SU-DHL-6 (cell line): ENCODE measurements at regions not wholly inside any gene's neighbourhood (a gene's known extent, or its start where the extent isn't known, plus 50 kb on each side); places are given as distances from the start of the nearest gene placed in this dataset.

Experiments
- H2AFZ ChIP-seq: fragments of 200-600 bp; sonication (generic); 2 replicates; pipeline ENCODE4 v1.6.1; 2014; ENCODE audit warnings: low read depth, mild to moderate bottlenecking, moderate library complexity, mixed read lengths, antibody characterized with exemption, low read length; ENCODE audit not compliant: severe bottlenecking
- H3F3A ChIP-seq: fragments of 200-600 bp; shearing (Covaris generic); 2 replicates; pipeline ENCODE4 v1.6.0; 2016; ENCODE audit warnings: antibody characterized with exemption, mild to moderate bottlenecking; ENCODE audit not compliant: insufficient read depth
- H3K27ac ChIP-seq: fragments of 200-600 bp; sonication (generic); 2 replicates; pipeline ENCODE4 v1.5.1; 2016; ENCODE audit warnings: low read depth, mild to moderate bottlenecking, low read length, moderate library complexity, mixed read lengths
- H3K27me3 ChIP-seq: fragments of 200-600 bp; sonication (generic), shearing (Covaris generic); 2 replicates; pipeline ENCODE4 v1.6.0; 2014; ENCODE audit warnings: mild to moderate bottlenecking, low read length
- H3K36me3 ChIP-seq: fragments of 200-600 bp; sonication (generic); 2 replicates; pipeline ENCODE4 v1.6.1; 2014; ENCODE audit warnings: mild to moderate bottlenecking, low read length, mixed read lengths
- H3K4me2 ChIP-seq: fragments of 300-600, 200-600 bp; shearing (Covaris generic), sonication (generic); 2 replicates; pipeline ENCODE4 v1.6.0; 2014; ENCODE audit warnings: low read length, low read depth, mild to moderate bottlenecking; ENCODE audit not compliant: poor library complexity, severe bottlenecking
- H3K4me3 ChIP-seq: fragments of 200-600 bp; sonication (generic); 2 replicates; pipeline ENCODE4 v1.5.1; 2014; ENCODE audit warnings: antibody characterized with exemption, low read length, mild to moderate bottlenecking, mixed read lengths; ENCODE audit not compliant: insufficient read depth, poor library complexity, severe bottlenecking
- H3K79me2 ChIP-seq: fragments of 200-600 bp; sonication (generic); 2 replicates; pipeline ENCODE4 v1.6.1; 2014; ENCODE audit warnings: mild to moderate bottlenecking, low read length, moderate library complexity; ENCODE audit not compliant: insufficient read depth
- H3K9ac ChIP-seq: fragments of 200-600 bp; sonication (generic); 2 replicates; pipeline ENCODE4 v1.7.0; 2014; ENCODE audit warnings: mild to moderate bottlenecking, low read length
- H3K9me2 ChIP-seq: fragments of 200-600 bp; sonication (generic); replicated peaks from 2 replicates; pipeline ENCODE4 v1.6.1; 2014; ENCODE audit warnings: low read length; ENCODE audit not compliant: insufficient read depth
- H3K9me3 ChIP-seq: fragments of 200-600 bp; sonication (generic); 2 replicates; pipeline ENCODE4 v1.6.1; 2014; ENCODE audit warnings: low read length, mixed read lengths; ENCODE audit not compliant: insufficient read depth
- H4K20me1 ChIP-seq: fragments of 200-600 bp; sonication (generic); 2 replicates; pipeline ENCODE4 v1.6.1; 2014; ENCODE audit warnings: low read depth, mild to moderate bottlenecking, antibody characterized with exemption, low read length, moderate library complexity, mixed read lengths
- EZH2phosphoT487 ChIP-seq: fragments of 200-600 bp; sonication (generic), shearing (Covaris generic); conservative IDR thresholded peaks from 2 replicates; pipeline ENCODE4 v1.6.1; 2018; ENCODE audit warnings: mild to moderate bottlenecking, antibody characterized with exemption, low read length, moderate library complexity, mixed read lengths
- TF ChIP-seq, protein P1 (sequence below): fragments of 200-600 bp; sonication (generic); IDR thresholded peaks from one replicate; pipeline ENCODE4 v1.5.1; 2017; ENCODE audit warnings: antibody characterized with exemption, mild to moderate bottlenecking, low read length, moderate library complexity; ENCODE audit not compliant: insufficient read depth, poor library complexity, severe bottlenecking

GRCh38 chr6:4607793-4608192 lies 168.4 kb upstream of the CDYL start:
- TF ChIP-seq EZH2phosphoT487, result no peak
- TF ChIP-seq, protein P1, sequence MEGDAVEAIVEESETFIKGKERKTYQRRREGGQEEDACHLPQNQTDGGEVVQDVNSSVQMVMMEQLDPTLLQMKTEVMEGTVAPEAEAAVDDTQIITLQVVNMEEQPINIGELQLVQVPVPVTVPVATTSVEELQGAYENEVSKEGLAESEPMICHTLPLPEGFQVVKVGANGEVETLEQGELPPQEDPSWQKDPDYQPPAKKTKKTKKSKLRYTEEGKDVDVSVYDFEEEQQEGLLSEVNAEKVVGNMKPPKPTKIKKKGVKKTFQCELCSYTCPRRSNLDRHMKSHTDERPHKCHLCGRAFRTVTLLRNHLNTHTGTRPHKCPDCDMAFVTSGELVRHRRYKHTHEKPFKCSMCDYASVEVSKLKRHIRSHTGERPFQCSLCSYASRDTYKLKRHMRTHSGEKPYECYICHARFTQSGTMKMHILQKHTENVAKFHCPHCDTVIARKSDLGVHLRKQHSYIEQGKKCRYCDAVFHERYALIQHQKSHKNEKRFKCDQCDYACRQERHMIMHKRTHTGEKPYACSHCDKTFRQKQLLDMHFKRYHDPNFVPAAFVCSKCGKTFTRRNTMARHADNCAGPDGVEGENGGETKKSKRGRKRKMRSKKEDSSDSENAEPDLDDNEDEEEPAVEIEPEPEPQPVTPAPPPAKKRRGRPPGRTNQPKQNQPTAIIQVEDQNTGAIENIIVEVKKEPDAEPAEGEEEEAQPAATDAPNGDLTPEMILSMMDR, result no peak
- Histone ChIP-seq H3K4me3 (no peak overlapping the region), H3K9me2 (no peaks in the 10 kb centered on the region), H3K4me2 (no peak overlapping the region), H3K27me3 (no peaks in the 10 kb centered on the region), H3K9ac (no peak overlapping the region), H4K20me1 (no peaks in the 10 kb centered on the region), H3F3A (no peaks in the 10 kb centered on the region), H3K36me3 (no peaks in the 10 kb centered on the region), H3K27ac (no peak overlapping the region), H3K9me3 (no peaks in the 10 kb centered on the region), H2AFZ (no peak overlapping the region), H3K79me2 (no peaks in the 10 kb centered on the region)

GRCh38 chr6:4606821-4607704 lies 169.1 kb upstream of the CDYL start:
- H2AFZ ChIP-seq, result no peak overlapping the region
- H3K9me2 ChIP-seq, result no peaks in the 10 kb centered on the region
- H3K27ac ChIP-seq, result no peak overlapping the region
- no peak for TF ChIP-seq EZH2phosphoT487
- TF ChIP-seq, protein P1, result no peak
- H3K27me3 ChIP-seq, result no peaks in the 10 kb centered on the region
- H3F3A ChIP-seq, result no peaks in the 10 kb centered on the region
- H4K20me1 ChIP-seq, result no peaks in the 10 kb centered on the region
- no peaks in the 10 kb centered on the region for H3K79me2 ChIP-seq
- no peak overlapping the region for H3K9ac ChIP-seq
- H3K4me2 ChIP-seq, result no peak overlapping the region
- H3K9me3 ChIP-seq, result no peaks in the 10 kb centered on the region
- H3K4me3 ChIP-seq, result no peak overlapping the region
- H3K36me3 ChIP-seq, result no peaks in the 10 kb centered on the region

GRCh38 chr6:4606016-4606415 lies 170.2 kb upstream of the CDYL start:
- H3K9ac ChIP-seq, result no peak overlapping the region
- no peaks in the 10 kb centered on the region for H4K20me1 ChIP-seq
- no peak overlapping the region for H2AFZ ChIP-seq
- no peaks in the 10 kb centered on the region for H3K79me2 ChIP-seq
- H3K4me2 ChIP-seq, result no peak overlapping the region
- no peak overlapping the region for H3K27ac ChIP-seq
- no peaks in the 10 kb centered on the region for H3K27me3 ChIP-seq
- H3F3A ChIP-seq, result no peaks in the 10 kb centered on the region
- H3K4me3 ChIP-seq, result no peak overlapping the region
- no peaks in the 10 kb centered on the region for H3K9me3 ChIP-seq
- no peaks in the 10 kb centered on the region for H3K36me3 ChIP-seq
- H3K9me2 ChIP-seq, result no peaks in the 10 kb centered on the region
- TF ChIP-seq EZH2phosphoT487, result no peak
- TF ChIP-seq, protein P1, result no peak
